ENCODE measurements at regions not wholly inside any gene's neighbourhood (a gene's known extent, or its start where the extent isn't known, plus 50 kb on each side); places are given as distances from the start of the nearest gene placed in this dataset.

DNA sequence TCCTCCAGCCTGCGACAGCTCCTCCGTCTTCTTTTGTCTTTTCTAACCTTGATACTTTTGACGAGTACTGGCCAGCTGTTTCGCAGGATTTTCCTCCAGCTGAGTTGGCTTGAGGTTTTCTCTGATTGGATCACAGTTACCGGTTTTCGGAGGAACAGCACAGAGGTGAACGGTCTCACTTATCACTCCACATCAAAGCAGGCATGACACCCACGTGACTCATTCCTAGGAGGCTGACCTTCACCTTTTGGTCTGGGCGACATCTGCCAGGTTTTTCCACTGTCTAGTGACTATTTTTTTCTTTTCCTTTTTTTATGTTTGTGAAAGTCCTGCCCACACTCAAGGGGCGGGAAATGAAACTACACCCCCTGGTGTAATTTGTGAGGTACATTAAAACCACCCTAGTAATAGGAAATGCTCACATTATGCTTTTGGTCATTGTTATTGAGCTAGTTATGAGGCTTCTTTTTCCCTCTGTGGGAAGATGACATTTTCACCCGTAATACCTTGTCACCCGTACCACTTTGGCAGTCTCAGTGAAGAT lies 319.2 kb downstream of the GADD45G start:
- Mint-ChIP-seq H3K4me1 (peaks cover 17% of the 10 kb centered on the region), H3K36me3 (no peaks in the 10 kb centered on the region), H3K9me3 (no peaks in the 10 kb centered on the region), H3K27me3 (ENCODE audit: low read depth) (peaks cover 4% of the 10 kb centered on the region), H3K27ac (no peak overlapping the region), H3K4me3 (no peak overlapping the region)
- TF ChIP-seq, protein P1, sequence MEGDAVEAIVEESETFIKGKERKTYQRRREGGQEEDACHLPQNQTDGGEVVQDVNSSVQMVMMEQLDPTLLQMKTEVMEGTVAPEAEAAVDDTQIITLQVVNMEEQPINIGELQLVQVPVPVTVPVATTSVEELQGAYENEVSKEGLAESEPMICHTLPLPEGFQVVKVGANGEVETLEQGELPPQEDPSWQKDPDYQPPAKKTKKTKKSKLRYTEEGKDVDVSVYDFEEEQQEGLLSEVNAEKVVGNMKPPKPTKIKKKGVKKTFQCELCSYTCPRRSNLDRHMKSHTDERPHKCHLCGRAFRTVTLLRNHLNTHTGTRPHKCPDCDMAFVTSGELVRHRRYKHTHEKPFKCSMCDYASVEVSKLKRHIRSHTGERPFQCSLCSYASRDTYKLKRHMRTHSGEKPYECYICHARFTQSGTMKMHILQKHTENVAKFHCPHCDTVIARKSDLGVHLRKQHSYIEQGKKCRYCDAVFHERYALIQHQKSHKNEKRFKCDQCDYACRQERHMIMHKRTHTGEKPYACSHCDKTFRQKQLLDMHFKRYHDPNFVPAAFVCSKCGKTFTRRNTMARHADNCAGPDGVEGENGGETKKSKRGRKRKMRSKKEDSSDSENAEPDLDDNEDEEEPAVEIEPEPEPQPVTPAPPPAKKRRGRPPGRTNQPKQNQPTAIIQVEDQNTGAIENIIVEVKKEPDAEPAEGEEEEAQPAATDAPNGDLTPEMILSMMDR (IDR thresholded peaks at IDR 0.05; ENCODE audit: unreplicated experiment) = no peak
- no peak for DNase-seq (ENCODE audit: low spot score in 2 of 2, unreplicated experiment in 2 of 2)

DNA sequence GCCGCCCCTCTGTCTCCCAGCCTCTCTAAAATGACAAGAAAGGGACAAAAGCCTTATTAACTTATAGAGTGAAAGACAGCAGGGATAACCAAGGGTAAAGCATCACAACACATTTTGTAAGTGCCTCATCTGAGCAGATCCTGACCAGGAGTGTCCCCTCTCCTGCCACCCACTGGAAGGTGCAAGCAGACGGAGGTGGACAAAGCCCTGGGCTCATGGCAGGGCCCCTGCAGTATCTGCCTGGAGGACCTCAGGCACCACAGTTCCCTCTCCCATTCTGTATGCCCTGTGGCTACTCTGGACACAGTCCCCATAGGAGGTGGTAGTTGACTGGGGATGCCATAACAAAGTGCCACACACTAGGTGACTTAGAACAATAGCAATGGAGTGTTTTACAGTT lies 319.8 kb downstream of the GADD45G start:
- TF ChIP-seq, protein P1 (IDR thresholded peaks at IDR 0.05; ENCODE audit: unreplicated experiment) = no peak
- Mint-ChIP-seq H3K4me3 (no peak overlapping the region), H3K27ac (no peak overlapping the region), H3K36me3 (no peaks in the 10 kb centered on the region), H3K4me1 (peaks cover 22% of the 10 kb centered on the region), H3K9me3 (no peaks in the 10 kb centered on the region), H3K27me3 (ENCODE audit: low read depth) (peaks cover 4% of the 10 kb centered on the region)
- DNase-seq (ENCODE audit: low spot score in 2 of 2, unreplicated experiment in 2 of 2) = no peak

DNA sequence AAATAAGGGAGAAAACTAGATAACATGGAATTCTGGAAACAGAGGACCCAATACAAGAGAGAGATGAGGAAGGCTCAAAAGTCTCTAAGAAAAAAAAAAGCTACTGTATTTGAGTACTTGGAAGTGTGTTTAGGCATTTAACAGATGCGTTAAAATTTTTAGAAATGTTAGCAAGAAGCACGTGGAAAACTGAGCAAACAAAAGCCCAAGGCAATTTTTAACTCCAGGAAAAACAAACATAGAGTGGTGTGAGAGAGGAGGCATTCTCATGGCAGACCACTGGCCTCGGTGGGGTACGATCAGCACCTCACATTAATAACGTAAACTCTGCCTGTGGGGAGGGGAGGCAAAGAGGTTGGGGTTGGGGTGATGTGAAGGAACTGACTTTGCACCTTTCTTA lies 321.4 kb downstream of the GADD45G start:
- Mint-ChIP-seq H3K4me3 (no peak overlapping the region), H3K9me3 (no peaks in the 10 kb centered on the region), H3K36me3 (no peaks in the 10 kb centered on the region), H3K4me1 (peaks cover 31% of the 10 kb centered on the region), H3K27me3 (ENCODE audit: low read depth) (peaks cover 2% of the 10 kb centered on the region), H3K27ac (no peak overlapping the region)
- DNase-seq (ENCODE audit: low spot score in 2 of 2, unreplicated experiment in 2 of 2) = no peak
- TF ChIP-seq, protein P1 (IDR thresholded peaks at IDR 0.05; ENCODE audit: unreplicated experiment) = no peak

DNA sequence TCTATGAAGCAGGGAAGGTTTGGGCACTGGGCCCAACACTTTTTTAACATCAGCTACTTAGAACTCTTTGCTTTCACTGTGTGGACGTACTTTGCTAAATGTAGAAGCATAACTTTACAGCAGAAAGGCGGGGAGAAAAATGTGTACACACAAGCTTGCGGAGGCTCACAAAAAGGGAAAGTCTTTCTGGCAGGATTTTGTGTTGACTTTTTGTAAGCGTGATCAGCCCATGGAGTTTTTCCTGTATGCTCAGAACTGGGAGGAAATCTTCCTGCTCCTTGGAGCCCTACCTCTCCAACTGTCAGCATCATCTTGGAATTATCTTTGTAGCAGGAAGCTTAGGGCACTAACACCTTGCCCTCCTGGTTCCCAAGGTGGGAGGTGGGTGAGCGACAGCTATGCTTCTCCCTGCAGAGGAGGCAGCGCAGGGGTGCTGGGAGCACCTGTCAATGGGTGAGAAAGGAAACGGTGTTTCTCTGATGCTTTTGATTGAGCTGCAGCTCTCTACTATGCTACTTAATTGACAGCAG lies 321.9 kb downstream of the GADD45G start:
- Mint-ChIP-seq H3K27me3 (ENCODE audit: low read depth) (peaks cover 2% of the 10 kb centered on the region), H3K27ac (no peak overlapping the region), H3K4me3 (no peak overlapping the region), H3K9me3 (no peaks in the 10 kb centered on the region), H3K36me3 (no peaks in the 10 kb centered on the region), H3K4me1 (peaks cover 31% of the 10 kb centered on the region)
- TF ChIP-seq, protein P1 (IDR thresholded peaks at IDR 0.05; ENCODE audit: unreplicated experiment) = no peak
- DNase-seq (ENCODE audit: low spot score in 2 of 2, unreplicated experiment in 2 of 2) = no peak

DNA sequence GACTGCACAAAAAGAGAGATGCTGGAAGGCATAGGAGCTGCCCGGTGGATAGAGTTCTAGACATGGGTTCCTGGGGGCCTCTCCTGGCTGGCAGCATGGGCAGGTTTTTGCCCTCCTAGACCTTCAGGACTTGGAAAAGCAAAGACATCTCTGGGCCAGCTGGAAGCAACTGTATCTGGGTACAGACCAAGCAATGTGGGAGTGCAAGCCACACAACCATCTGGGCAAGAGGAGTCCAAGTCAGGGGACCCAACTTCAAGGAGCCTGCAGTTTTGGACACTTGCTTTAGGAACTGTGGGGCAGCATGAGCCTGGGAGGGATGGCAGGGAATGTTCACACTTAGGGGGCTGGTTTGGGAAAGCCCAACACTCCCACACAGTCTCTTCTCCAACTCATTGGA lies 323.3 kb downstream of the GADD45G start:
- H3K36me3 Mint-ChIP-seq = no peaks in the 10 kb centered on the region

More for the DNA sequence above, 323.3 kb downstream of the GADD45G start:
- Mint-ChIP-seq H3K9me3 (no peaks in the 10 kb centered on the region), H3K27me3 (ENCODE audit: low read depth) (peaks cover 2% of the 10 kb centered on the region), H3K4me1 (peaks cover 28% of the 10 kb centered on the region), H3K4me3 (no peak overlapping the region), H3K27ac (no peak overlapping the region)
- no peak for DNase-seq (ENCODE audit: low spot score in 2 of 2, unreplicated experiment in 2 of 2)
- TF ChIP-seq, protein P1 (IDR thresholded peaks at IDR 0.05; ENCODE audit: unreplicated experiment) = no peak

Data from mesothelial cell of epicardium (in vitro differentiated cells).